Astrocyte (in vitro differentiated cells and primary cell): ENCODE measurements at regions not wholly inside any gene's neighbourhood (a gene's known extent, or its start where the extent isn't known, plus 50 kb on each side); places are given as distances from the start of the nearest gene placed in this dataset.

Experiments used
- DNase-seq: peaks from one replicate; pipeline ENCODE4 v3.0.0-alpha.2; 2010; ENCODE audit warnings: low read depth
- FAIRE-seq: peaks from 2 replicates; lab custom pipeline; 2011; peaks lifted over from hg19 to GRCh38; lab: Jason Lieb, UNC
- H2AFZ ChIP-seq: 2 replicates; pipeline ENCODE4 v1.6.0; 2012; ENCODE audit warnings: low read depth, low read length, inconsistent platforms
- H3K27ac ChIP-seq: 2 replicates; pipeline ENCODE4 v1.5.1; 2011; ENCODE audit warnings: low read depth, low read length, inconsistent platforms
- H3K27me3 ChIP-seq: 2 replicates; pipeline ENCODE4 v1.6.0; 2011; ENCODE audit warnings: low read length, inconsistent platforms; ENCODE audit not compliant: insufficient read depth
- H3K36me3 ChIP-seq: 2 replicates; pipeline ENCODE4 v1.5.1; 2011; ENCODE audit warnings: low read length, inconsistent platforms; ENCODE audit not compliant: insufficient read depth
- H3K4me1 ChIP-seq: 2 replicates; pipeline ENCODE4 v1.5.1; 2011; ENCODE audit warnings: low read length, inconsistent platforms; ENCODE audit not compliant: insufficient read depth
- H3K4me2 ChIP-seq: 2 replicates; pipeline ENCODE4 v1.6.0; 2012; ENCODE audit warnings: low read length, inconsistent platforms
- H3K4me3 ChIP-seq: 2 replicates; pipeline ENCODE4 v1.5.1; 2011; ENCODE audit warnings: low read depth, mild to moderate bottlenecking, low read length, inconsistent platforms; ENCODE audit not compliant: insufficient read depth
- H3K79me2 ChIP-seq: 2 replicates; pipeline ENCODE4 v1.6.0; 2012; ENCODE audit warnings: mild to moderate bottlenecking, low read length, inconsistent platforms; ENCODE audit not compliant: insufficient read depth
- H3K9ac ChIP-seq: 2 replicates; pipeline ENCODE4 v1.6.0; 2012; ENCODE audit warnings: mild to moderate bottlenecking, low read length, inconsistent platforms
- H3K9me3 ChIP-seq: 2 replicates; pipeline ENCODE4 v1.5.1; 2012; ENCODE audit warnings: low read depth, mild to moderate bottlenecking, low read length, inconsistent platforms; ENCODE audit not compliant: insufficient read depth
- H4K20me1 ChIP-seq: 2 replicates; pipeline ENCODE4 v1.6.0; 2012; ENCODE audit warnings: low read length, inconsistent platforms; ENCODE audit not compliant: insufficient read depth
- H3K27ac Mint-ChIP-seq: one replicate; pipeline ENCODE4 v1.8.0; 2021; ENCODE audit warnings: mild to moderate bottlenecking, mixed read lengths; ENCODE audit not compliant: unreplicated experiment
- H3K27me3 Mint-ChIP-seq: one replicate; pipeline ENCODE4 v1.8.0; 2021; ENCODE audit warnings: low read depth, mixed read lengths; ENCODE audit not compliant: unreplicated experiment
- H3K36me3 Mint-ChIP-seq: one replicate; pipeline ENCODE4 v1.8.0; 2021; ENCODE audit warnings: low read depth, mixed read lengths; ENCODE audit not compliant: unreplicated experiment
- H3K4me1 Mint-ChIP-seq: one replicate; pipeline ENCODE4 v1.8.0; 2021; ENCODE audit warnings: low read depth, mixed read lengths; ENCODE audit not compliant: unreplicated experiment
- H3K4me3 Mint-ChIP-seq: one replicate; pipeline ENCODE4 v1.8.0; 2021; ENCODE audit warnings: mild to moderate bottlenecking, moderate library complexity, mixed read lengths; ENCODE audit not compliant: unreplicated experiment
- H3K9me3 Mint-ChIP-seq: one replicate; pipeline ENCODE4 v1.8.0; 2021; ENCODE audit warnings: mild to moderate bottlenecking, mixed read lengths; ENCODE audit not compliant: unreplicated experiment
- CTCF ChIP-seq: IDR thresholded peaks from 2 replicates; pipeline ENCODE4 v1.5.1; 2011; ENCODE audit warnings: low read depth, mild to moderate bottlenecking, inconsistent platforms, low read length, moderate library complexity; ENCODE audit not compliant: insufficient read depth
- EZH2 ChIP-seq: IDR thresholded peaks from 2 replicates; pipeline ENCODE4 v1.6.1; 2012; ENCODE audit warnings: mild to moderate bottlenecking, low read length, inconsistent platforms; ENCODE audit not compliant: insufficient read depth

- Histone ChIP-seq H3K27me3 (no peaks in the 10 kb centered on the region), H3K9ac (no peak overlapping the region), H3K4me1 (no peaks in the 10 kb centered on the region), H3K79me2 (no peaks in the 10 kb centered on the region), H3K4me3 (no peak overlapping the region), H3K36me3 (no peaks in the 10 kb centered on the region), H3K9me3 (peaks cover 3% of the 10 kb centered on the region), H4K20me1 (no peaks in the 10 kb centered on the region), H2AFZ (no peak overlapping the region), H3K27ac (no peak overlapping the region), H3K4me2 (no peak overlapping the region)
- DNase-seq: no peak
- H3K9me3 Mint-ChIP-seq: no peaks in the 10 kb centered on the region
- FAIRE-seq: no peak
- H3K4me1 Mint-ChIP-seq: no peaks in the 10 kb centered on the region
- H3K27ac Mint-ChIP-seq: no peak overlapping the region
- TF ChIP-seq CTCF (no peak), EZH2 (no peak)
- H3K27me3 Mint-ChIP-seq: no peaks in the 10 kb centered on the region
- no peaks in the 10 kb centered on the region for H3K36me3 Mint-ChIP-seq
- H3K4me3 Mint-ChIP-seq: no peak overlapping the region
Measured at GRCh38 chr10:107238275-107238674, 73.8 kb upstream of the SORCS1 start.

GRCh38 chr10:107232013-107232412 lies 67.5 kb upstream of the SORCS1 start:
- Histone ChIP-seq H3K36me3 (no peaks in the 10 kb centered on the region), H4K20me1 (no peaks in the 10 kb centered on the region), H3K4me2 (no peak overlapping the region), H3K4me1 (no peaks in the 10 kb centered on the region), H3K27me3 (no peaks in the 10 kb centered on the region), H3K27ac (no peak overlapping the region), H3K79me2 (no peaks in the 10 kb centered on the region), H3K4me3 (no peak overlapping the region), H3K9ac (no peak overlapping the region), H3K9me3 (peaks cover 3% of the 10 kb centered on the region), H2AFZ (no peak overlapping the region)
- no peak for TF ChIP-seq EZH2
- no peak for TF ChIP-seq CTCF
- DNase-seq (no peak), FAIRE-seq (no peak)
- Mint-ChIP-seq H3K27me3 (no peaks in the 10 kb centered on the region), H3K36me3 (no peaks in the 10 kb centered on the region), H3K4me1 (no peaks in the 10 kb centered on the region), H3K27ac (no peak overlapping the region), H3K9me3 (no peaks in the 10 kb centered on the region), H3K4me3 (no peak overlapping the region)

DNA sequence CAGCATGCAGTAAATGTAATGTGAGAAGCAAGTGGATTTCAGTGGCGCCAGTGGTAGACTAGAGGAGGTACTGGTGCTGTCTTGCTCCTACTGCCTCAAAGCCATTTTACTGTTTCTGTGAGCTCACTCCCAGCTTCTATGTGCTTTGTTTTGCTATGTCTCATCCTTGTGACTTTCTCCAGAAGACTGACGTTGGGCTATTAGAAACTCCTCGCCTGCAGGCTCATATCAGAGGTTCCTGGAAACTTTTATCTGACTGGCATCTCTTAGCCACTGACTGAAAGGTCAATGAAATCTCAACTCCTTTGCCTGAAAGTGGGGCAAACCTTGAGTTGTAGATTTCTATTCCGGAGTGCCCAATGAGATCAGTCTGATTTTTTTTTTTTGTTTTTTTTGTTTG lies 66.4 kb upstream of the SORCS1 start:
- Histone ChIP-seq H3K4me1 (no peaks in the 10 kb centered on the region), H3K27me3 (no peaks in the 10 kb centered on the region), H3K9ac (no peak overlapping the region), H3K4me3 (no peak overlapping the region), H3K27ac (no peak overlapping the region), H3K36me3 (no peaks in the 10 kb centered on the region), H3K4me2 (no peak overlapping the region), H2AFZ (no peak overlapping the region), H4K20me1 (no peaks in the 10 kb centered on the region), H3K9me3 (peaks cover 3% of the 10 kb centered on the region), H3K79me2 (no peaks in the 10 kb centered on the region)
- no peaks in the 10 kb centered on the region for H3K4me1 Mint-ChIP-seq
- H3K27ac Mint-ChIP-seq: no peak overlapping the region
- FAIRE-seq (no peak), DNase-seq (no peak)
- H3K27me3 Mint-ChIP-seq: no peaks in the 10 kb centered on the region
- no peak overlapping the region for H3K4me3 Mint-ChIP-seq
- H3K9me3 Mint-ChIP-seq: no peaks in the 10 kb centered on the region
- H3K36me3 Mint-ChIP-seq: no peaks in the 10 kb centered on the region
- TF ChIP-seq CTCF (no peak), EZH2 (no peak)
